Activated naive CD4-positive, alpha-beta T cell (primary cell): ENCODE measurements at regions not wholly inside any gene's neighbourhood (a gene's known extent, or its start where the extent isn't known, plus 50 kb on each side); places are given as distances from the start of the nearest gene placed in this dataset.

Source experiments
- DNase-seq, 4 experiments: peaks; one replicate each; lab custom pipeline; 2025; lab: John Stamatoyannopoulos, UW

- no peak for DNase-seq
These were observed 123.4 kb downstream of the NXNL2 start for GRCh38 chr9:88658311-88658822.

DNA sequence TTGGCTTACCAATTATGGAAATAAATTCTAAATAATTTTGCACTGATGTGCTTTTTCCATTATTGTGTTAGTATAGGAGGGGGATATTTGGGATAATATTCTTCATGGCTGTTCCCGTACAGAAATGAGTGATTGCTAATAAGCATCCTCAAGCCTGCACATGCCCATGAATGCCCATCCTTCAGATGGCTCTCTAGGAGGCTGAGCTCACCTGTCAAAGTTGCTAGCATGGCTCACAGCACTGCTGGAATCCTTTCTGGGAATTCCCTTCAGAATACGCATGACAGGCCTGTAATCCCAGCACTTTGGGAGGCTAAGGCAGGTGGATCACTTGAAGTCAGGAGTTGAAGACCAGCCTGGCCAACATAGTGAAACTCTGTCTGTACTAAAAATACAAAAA, 124.1 kb downstream of the NXNL2 start:
- DNase-seq = no peak

GRCh38 chr9:88660611-88661010, 125.6 kb downstream of the NXNL2 start:
- no peak for DNase-seq

DNA sequence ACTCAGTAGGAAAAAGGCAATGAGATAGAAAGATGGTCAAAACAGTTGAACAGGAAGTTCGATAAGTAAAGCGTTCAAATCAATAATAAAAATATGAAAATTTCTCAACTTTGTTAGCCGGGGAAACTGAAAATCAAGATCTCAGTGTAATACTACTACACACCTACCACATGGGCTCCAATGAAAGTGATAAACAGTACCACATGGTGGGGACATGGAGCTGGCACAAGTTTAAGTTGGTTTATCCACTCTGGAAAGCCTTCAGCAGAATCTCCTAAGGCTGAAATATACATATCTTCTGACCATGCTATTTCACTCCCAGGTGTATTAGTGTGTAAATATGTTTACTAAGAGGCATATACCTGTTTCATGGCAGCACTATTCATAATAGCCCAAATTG, 126.8 kb downstream of the NXNL2 start:
- no peak for DNase-seq

GRCh38 chr9:88663771-88664419, 128.9 kb downstream of the NXNL2 start:
- no peak for DNase-seq

DNA sequence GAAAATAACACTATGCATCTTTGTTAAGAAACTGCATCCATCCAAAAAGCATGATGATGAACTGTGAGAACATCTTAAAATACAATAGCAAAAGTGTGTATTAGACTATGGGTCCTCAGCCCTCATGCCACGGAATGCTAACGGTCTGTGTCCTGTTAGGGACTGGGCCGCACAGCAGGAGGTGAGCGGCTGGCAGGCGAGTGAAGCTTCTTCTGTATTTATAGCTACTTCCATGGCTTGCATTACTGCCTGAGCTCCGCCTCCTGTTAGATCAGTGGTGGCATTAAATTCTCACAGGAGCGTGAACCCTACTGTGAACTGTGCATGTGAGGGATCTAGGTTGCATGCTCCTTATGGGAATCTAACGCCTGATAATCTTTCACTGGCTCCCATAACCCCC, 129.8 kb downstream of the NXNL2 start:
- no peak for DNase-seq

- DNase-seq = no peak
These were observed 138.1 kb downstream of the NXNL2 start for GRCh38 chr9:88672874-88673689.

DNA sequence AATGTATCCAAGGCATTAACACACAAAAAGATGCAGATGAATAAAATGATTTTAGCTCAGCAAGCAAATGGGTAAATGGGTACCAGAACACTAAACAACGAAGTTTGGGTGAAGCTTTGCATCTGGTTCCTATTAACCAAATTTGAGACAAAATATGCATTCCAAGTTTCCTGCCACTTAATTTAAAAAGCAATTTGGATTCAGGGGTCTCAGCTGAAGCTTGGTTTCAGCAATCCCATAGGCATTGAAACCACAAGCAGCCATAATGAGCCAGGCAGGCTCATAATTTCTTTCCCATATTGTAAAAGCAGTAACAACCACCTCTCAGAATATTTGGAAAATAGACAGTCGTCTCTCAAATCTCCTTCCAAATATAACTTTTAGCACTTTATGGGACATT, 138.9 kb downstream of the NXNL2 start:
- DNase-seq = no peak

DNA sequence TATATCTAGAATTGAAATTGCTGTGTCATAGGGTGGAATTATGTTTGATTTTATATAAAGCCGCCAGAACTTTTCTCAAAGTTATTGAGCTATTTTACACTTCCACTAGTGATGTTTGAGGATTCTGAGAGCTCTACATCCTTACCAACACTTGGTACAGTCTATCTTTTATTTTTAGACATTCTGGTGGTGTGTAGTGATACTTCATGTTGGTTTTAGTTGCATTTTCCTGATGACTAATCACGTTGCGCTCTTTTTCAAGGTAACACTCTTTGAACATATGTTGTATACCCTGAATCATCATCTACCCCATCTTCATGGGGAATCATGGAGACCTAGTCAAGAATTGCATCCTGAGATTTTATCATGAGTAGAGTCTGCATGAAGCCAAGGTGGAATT, 141.7 kb downstream of the NXNL2 start:
- DNase-seq = no peak

DNA sequence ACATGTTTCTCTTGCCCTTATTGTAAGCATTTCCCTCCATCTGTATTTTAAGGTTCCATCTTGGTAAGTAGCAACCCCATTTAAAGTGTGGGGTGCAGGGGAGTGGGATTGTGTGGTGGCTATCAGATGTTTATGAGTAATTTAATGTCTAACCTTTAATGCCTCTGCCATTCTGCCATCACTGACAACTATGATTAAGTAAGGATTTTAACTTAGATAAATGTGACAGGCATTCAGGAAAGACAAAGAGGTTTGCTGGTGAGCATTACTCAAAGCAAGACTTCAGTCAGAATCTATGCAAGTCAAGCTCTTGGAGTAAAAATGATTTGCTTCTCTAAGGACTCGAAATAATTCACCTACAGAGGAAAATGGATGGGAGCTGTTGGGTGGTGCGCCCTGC, 143.0 kb downstream of the NXNL2 start:
- no peak for DNase-seq

DNA sequence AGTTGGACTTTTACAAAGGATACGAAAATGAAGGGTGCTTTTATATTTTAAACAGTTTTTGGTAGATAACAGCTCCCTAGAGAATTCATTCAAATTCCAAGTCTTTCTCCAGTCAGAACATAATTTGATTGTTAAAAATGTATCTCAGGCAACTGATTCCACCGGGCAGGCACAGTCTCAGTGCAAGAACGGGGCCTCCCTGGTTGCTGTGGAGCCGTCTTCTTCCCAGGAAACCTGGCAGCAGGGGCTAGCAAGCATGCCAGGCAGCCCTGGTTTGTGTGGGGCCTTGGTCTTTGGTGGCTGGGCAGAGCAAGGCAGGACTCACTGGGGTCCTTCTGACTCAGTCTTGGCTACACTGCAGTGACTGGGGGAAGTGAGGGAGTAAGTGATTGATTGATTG, 143.5 kb downstream of the NXNL2 start:
- DNase-seq = no peak

GRCh38 chr9:88680041-88680440, 145.1 kb downstream of the NXNL2 start:
- DNase-seq = no peak

DNA sequence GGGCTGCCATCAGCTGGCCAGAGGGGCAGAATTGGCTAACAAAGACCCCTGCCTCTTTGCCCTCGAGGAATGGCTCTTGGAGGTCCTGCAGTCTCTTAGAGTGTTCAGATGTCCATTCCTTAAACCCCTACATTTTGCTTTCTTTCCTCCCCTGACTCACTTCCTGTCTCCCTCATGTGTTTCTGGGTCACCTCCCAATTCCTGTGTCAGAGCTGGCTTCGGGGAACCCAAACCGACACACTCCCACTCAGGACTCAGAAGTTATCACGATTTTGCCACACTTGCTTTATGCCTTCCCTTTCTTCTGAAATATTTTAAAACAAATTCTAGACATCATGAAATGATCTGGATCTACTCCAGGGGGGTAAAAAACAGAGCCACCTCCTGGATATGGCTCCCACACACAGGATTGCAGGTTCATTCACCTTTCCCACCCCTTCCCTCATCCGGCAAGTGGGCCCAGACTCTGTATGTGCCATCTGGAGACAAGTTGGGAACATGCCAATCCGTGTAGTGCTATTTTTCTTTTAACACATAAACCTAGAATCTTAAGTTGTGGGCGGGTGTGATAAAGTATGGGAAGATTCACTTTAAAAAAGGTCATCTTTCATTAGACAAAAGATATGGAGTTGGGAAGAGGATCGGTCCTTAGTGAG, 145.7 kb downstream of the NXNL2 start:
- no peak for DNase-seq

DNA sequence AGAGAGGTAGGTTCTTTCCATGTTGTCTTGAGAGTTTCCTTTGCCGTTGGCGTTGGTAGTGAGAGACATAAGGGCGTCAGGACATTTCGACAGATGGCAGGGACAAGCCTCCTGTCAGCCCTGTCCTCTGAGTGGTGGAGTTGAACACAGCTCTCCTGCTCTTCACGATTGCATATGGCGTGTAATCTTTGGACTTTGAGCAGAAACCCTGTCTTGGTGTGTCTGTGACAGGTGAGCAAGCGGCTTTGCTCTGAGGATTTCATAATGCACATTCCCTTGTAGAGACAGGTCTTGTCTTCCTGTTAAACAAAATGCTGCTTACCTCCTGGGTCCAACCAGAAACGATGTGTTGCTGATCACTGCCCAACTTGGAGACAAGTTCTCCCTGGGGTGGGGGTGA, 146.5 kb downstream of the NXNL2 start:
- DNase-seq = no peak

DNA sequence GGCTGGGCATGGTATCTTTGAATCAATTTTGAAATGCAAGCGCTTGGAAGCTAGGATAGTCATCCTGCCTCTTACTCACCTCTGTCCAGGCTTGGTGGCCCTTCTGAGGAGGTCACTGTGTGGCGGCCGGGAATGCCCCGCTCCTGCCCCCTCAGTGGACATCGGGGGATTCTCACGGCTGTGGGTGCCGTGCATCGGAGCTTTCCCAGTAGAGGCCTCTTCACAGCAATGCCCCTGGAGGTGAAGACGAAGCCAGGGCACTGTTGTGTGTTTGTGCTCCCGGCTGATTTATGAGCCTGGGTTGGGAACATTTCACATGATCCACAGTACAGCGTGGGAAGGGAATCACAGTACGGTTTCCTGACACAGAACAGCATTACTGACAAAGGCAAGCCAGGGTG, 147.5 kb downstream of the NXNL2 start:
- no peak for DNase-seq

- no peak for DNase-seq
These were observed 149.1 kb downstream of the NXNL2 start for GRCh38 chr9:88684046-88684445.

DNA sequence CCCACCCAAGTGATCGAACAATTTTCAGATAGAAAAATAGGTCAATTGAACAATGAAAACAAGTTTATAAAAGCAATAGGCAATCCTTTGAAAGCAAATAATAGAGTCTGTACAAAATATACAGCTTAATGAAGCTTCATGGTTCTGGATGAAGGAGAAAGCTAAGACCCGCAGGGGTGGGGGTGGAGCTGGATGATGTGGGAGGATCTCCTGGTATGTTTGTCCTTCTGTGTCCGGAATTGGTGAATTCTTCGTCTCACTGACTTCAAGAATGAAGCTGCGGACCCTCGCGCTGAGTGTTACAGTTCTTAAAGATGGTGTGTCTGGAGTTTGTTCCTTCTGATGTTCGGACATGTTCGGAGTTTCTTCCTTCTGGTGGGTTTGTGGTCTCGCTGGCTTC, 149.9 kb downstream of the NXNL2 start:
- no peak for DNase-seq

DNA sequence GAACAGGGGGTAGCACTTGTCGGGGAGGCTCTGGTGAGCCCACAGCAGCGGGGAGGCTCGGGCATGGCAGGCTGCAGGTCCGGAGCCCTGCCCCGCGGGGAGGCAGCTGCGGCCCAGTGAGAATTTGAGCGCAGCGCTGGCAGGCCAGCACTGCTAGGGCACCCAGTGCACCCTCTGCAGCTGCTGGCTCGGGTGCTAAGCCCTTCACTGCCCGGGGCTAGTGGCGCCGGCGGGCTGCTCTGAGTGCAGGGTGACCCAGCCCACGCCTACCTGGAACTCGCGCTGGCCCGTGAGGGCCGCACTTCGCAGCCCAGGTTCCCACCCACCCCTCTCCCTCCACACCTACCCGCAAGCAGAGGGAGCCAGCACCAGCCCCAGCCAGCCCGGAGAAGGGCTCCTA, 151.0 kb downstream of the NXNL2 start:
- no peak for DNase-seq

DNA sequence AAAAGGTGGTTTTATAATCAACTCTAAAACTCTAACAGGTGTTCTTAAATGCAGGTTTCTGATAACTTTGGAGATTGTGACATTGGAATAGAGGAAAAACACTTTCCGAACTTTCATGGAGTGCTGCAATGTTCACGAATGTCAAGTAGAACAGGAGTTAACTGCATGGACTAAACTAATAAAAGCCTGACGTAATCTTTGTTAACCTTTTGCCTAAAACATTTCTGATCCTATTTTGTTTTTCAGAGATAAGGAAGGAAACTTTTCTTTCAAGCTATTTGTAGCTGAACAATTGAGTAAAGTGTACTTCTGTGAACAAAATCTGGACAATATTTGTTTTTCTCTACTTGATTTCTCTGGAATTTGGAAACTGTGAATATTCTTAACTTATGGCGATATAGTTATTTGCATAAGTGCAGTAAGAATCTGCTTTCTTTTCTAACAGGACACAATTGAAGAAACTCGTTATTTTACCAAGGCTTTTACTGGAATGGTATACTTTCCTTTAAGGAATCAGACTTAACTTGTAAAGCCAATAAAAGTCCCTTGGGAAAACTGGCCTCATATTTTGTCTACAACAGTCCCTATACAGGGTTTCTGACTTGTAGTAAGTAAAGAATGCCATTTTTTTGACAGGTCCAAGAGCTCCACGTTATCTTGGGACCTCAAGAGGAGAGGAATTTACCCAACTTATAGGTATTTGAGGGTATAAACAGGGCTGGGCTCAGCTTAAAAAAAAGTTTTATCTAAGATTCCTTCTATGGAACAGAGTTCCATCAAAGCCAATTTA, 154.7 kb downstream of the NXNL2 start:
- no peak for DNase-seq

DNA sequence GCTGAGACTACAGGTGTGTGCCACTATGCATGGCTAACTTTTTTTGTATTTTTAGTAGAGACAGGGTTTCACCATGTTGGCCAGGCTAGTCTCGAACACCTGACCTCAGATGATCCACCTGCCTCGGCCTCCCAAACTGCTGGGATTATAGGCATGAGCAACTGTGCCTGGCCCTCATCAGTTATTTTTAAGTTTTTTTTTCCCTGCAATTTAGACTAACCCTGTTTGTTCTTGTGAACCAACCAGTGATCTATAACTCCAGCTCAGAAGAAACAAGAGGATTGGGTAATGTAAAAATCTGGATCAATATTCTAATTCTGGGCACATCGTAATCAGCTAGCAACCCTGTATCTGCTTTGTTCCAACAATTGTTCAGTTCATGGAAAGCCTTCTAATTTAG, 155.7 kb downstream of the NXNL2 start:
- no peak for DNase-seq

DNA sequence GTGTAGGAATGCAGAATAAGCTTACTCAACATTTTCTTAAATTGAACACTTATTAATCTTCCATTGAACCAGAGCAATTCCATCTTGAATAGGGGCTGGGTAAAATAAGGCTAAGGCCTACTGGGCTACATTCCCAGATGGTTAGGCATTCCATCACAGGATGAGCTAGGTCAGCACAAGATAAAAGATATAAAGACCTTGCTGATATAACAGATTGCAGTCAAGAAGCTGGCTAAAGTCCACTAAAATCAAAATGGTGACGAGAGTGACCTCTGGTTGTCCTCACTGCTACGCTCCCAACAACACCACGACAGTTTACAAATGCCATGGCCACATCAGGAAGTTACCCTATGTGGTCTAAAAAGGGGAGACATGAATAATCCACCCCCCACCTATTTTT, 156.1 kb downstream of the NXNL2 start:
- no peak for DNase-seq

DNA sequence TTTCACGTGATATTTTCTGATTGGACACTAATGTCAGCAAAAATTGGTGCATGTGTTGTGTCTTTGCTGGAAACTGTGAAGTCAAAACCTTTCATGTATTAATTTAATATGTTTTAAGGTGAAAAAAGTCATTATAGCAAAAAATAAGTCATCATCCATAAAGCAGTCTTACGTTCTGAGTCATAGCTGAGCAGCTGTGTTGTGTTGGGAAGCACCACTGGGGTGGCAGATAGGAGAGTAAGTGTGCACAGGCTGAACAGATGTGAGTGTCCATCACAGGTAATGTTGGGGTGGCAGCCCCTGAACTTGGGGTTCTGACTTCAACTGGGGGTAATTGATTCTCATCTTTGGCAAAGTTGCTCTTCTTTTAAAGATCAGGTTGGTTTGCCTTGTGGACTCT, 156.8 kb downstream of the NXNL2 start:
- DNase-seq = no peak
